ENCODE measurements at regions not wholly inside any gene's neighbourhood (a gene's known extent, or its start where the extent isn't known, plus 50 kb on each side); places are given as distances from the start of the nearest gene placed in this dataset.
"Not testable (repeated sequence)": the region's sequence is repeated elsewhere in the genome, so short reads cannot be mapped to it uniquely, and the experiment has no call there.

- H3K4me3 ChIP-seq, result no peak overlapping the region
- intact Hi-C loops (cut with DNase I), result no loop called here
- no peaks in the 10 kb centered on the region for H3K9me3 ChIP-seq (replicated peaks in 1 of 3)
- H3K27me3 ChIP-seq, result no peaks in the 10 kb centered on the region
- DNase-seq, result no peak
- no peaks in the 10 kb centered on the region for H3K4me1 ChIP-seq (replicated peaks in 1 of 2)
- no peak for TF ChIP-seq POLR2A (IDR thresholded peaks at IDR 0.05)
- TF ChIP-seq, protein P1, sequence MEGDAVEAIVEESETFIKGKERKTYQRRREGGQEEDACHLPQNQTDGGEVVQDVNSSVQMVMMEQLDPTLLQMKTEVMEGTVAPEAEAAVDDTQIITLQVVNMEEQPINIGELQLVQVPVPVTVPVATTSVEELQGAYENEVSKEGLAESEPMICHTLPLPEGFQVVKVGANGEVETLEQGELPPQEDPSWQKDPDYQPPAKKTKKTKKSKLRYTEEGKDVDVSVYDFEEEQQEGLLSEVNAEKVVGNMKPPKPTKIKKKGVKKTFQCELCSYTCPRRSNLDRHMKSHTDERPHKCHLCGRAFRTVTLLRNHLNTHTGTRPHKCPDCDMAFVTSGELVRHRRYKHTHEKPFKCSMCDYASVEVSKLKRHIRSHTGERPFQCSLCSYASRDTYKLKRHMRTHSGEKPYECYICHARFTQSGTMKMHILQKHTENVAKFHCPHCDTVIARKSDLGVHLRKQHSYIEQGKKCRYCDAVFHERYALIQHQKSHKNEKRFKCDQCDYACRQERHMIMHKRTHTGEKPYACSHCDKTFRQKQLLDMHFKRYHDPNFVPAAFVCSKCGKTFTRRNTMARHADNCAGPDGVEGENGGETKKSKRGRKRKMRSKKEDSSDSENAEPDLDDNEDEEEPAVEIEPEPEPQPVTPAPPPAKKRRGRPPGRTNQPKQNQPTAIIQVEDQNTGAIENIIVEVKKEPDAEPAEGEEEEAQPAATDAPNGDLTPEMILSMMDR (IDR thresholded peaks at IDR 0.05), result no peak
- H3K36me3 ChIP-seq (replicated peaks in 1 of 2), result no peaks in the 10 kb centered on the region
- no peak overlapping the region for H3K27ac ChIP-seq
Observed at GRCh38 chr9:107770716-107771115, 281.1 kb upstream of the KLF4 start.

- Histone ChIP-seq H3K4me3 (no peak overlapping the region), H3K27ac (no peak overlapping the region), H3K4me1 (replicated peaks in 1 of 2) (no peaks in the 10 kb centered on the region), H3K36me3 (replicated peaks in 1 of 2) (no peaks in the 10 kb centered on the region), H3K27me3 (no peaks in the 10 kb centered on the region), H3K9me3 (replicated peaks in 1 of 3) (no peaks in the 10 kb centered on the region)
- no peak for TF ChIP-seq POLR2A (IDR thresholded peaks at IDR 0.05)
- TF ChIP-seq, protein P1 (IDR thresholded peaks at IDR 0.05), result no peak
- DNase-seq, result peak in 1 of 7 donors; percentile 34
- WGBS, 4 donors, result 68 to 89% (median 74%) methylated on average over 3 to 9 of the region's 9 CpGs
- intact Hi-C loops (cut with DNase I), result no loop called here
Observed at GRCh38 chr9:107768224-107768623, 278.7 kb upstream of the KLF4 start.

- Histone ChIP-seq H3K4me1 (replicated peaks in 1 of 2) (no peaks in the 10 kb centered on the region), H3K27ac (no peak overlapping the region), H3K9me3 (replicated peaks in 1 of 3) (no peaks in the 10 kb centered on the region), H3K27me3 (no peaks in the 10 kb centered on the region), H3K36me3 (replicated peaks in 1 of 2) (no peaks in the 10 kb centered on the region), H3K4me3 (no peak overlapping the region)
- intact Hi-C loops (cut with DNase I), result no loop called here
- WGBS, 4 donors, result 95 to 98% (median 97%) methylated on average over 4 of the region's 4 CpGs
- no peak for TF ChIP-seq POLR2A (IDR thresholded peaks at IDR 0.05)
- TF ChIP-seq, protein P1 (IDR thresholded peaks at IDR 0.05), result no peak
- no peak for DNase-seq
Observed at GRCh38 chr9:107767711-107768110, 278.1 kb upstream of the KLF4 start.

- H3K9me3 ChIP-seq (replicated peaks in 1 of 3); intact Hi-C loops (cut with DNase I); H3K27ac ChIP-seq; DNase-seq; H3K36me3 ChIP-seq (replicated peaks in 1 of 2); H3K4me1 ChIP-seq (replicated peaks in 1 of 2); H3K4me3 ChIP-seq; H3K27me3 ChIP-seq: not testable (repeated sequence)
- WGBS, 4 donors, result 70 to 74% (median 71%) methylated on average over 2 of the region's 2 CpGs
Observed at GRCh38 chr9:107763469-107763868, 273.9 kb upstream of the KLF4 start.

GRCh38 chr9:107761307-107761706, 271.7 kb upstream of the KLF4 start:
- DNase-seq, result no peak
- H3K9me3 ChIP-seq (replicated peaks in 1 of 3), result no peaks in the 10 kb centered on the region
- 73 to 87% (median 84%) methylated on average over 2 of the region's 2 CpGs for WGBS, 4 donors
- H3K4me3 ChIP-seq, result no peak overlapping the region
- H3K4me1 ChIP-seq (replicated peaks in 1 of 2), result no peaks in the 10 kb centered on the region
- intact Hi-C loops (cut with DNase I), result no loop called here
- peak overlapping the region in 1 of 5 donors; percentile 74 for H3K27ac ChIP-seq
- H3K27me3 ChIP-seq, result no peaks in the 10 kb centered on the region
- TF ChIP-seq, protein P1 (IDR thresholded peaks at IDR 0.05), result no peak
- no peak for TF ChIP-seq POLR2A (IDR thresholded peaks at IDR 0.05)
- no peaks in the 10 kb centered on the region for H3K36me3 ChIP-seq (replicated peaks in 1 of 2)

Data from adrenal gland (tissue), 9 donors.